Kidney (tissue), 13 donors: ENCODE measurements at regions not wholly inside any gene's neighbourhood (a gene's known extent, or its start where the extent isn't known, plus 50 kb on each side); places are given as distances from the start of the nearest gene placed in this dataset.

Source experiments
- DNase-seq, 5 donors: peaks; one replicate each; pipeline ENCODE4 v3.0.0-alpha.2; 2013 to 2020
- FAIRE-seq: peaks from 2 replicates; lab custom pipeline; 2012; peaks lifted over from hg19 to GRCh38; lab: Jason Lieb, UNC
- H3K27ac ChIP-seq, 2 donors: one replicate each; pipeline ENCODE4 v1.7.0; 2013; ENCODE audit warnings: low read depth in 2 of 2, low read length in 2 of 2, inconsistent platforms in 1 of 2
- H3K27me3 ChIP-seq: one replicate; pipeline ENCODE4 v1.7.1; 2013; ENCODE audit warnings: low read length, inconsistent platforms; ENCODE audit not compliant: control insufficient read depth, insufficient read depth
- H3K36me3 ChIP-seq, 3 donors: one replicate each; pipeline versions ENCODE4 v1.7.0 to v1.7.1; 2013; ENCODE audit warnings: low read length in 3 of 3, control low read depth in 1 of 3, inconsistent platforms in 1 of 3; ENCODE audit not compliant: insufficient read depth in 3 of 3, control insufficient read depth in 2 of 3
- H3K4me1 ChIP-seq, 3 donors: one replicate each; pipeline versions ENCODE4 v1.7.0 to v1.7.1; 2013; ENCODE audit warnings: low read length in 3 of 3, inconsistent platforms in 1 of 3, low read depth in 1 of 3; ENCODE audit not compliant: control insufficient read depth in 2 of 3, insufficient read depth in 2 of 3
- H3K4me3 ChIP-seq, 3 donors: one replicate each; pipeline versions ENCODE4 v1.7.0 to v1.8.1; 2013; ENCODE audit warnings: low read length in 3 of 3, control low read depth in 1 of 3, inconsistent platforms in 1 of 3
- H3K9ac ChIP-seq, 3 donors: one replicate each; pipeline versions ENCODE4 v1.7.0 to v1.7.1; 2013; ENCODE audit warnings: low read length in 3 of 3, control low read depth in 1 of 3, inconsistent platforms in 1 of 3
- H3K9me3 ChIP-seq, 3 donors: one replicate each; pipeline versions ENCODE4 v1.7.0 to v1.7.1; 2013; ENCODE audit warnings: low read length in 3 of 3, control low read depth in 1 of 3, inconsistent platforms in 1 of 3; ENCODE audit not compliant: control insufficient read depth in 2 of 3, insufficient read depth in 1 of 3
- CTCF ChIP-seq: IDR thresholded peaks from 3 replicates; pipeline ENCODE4 v1.5.1; 2012; ENCODE audit warnings: mild to moderate bottlenecking, moderate library complexity, borderline replicate concordance; ENCODE audit not compliant: insufficient read depth; ENCODE audit errors: extremely low read depth
- intact Hi-C: fragments of 100-400 bp; cut with DNase I; formaldehyde crosslinking; loops from one replicate; pipeline ENCODE4 v1.11.1; 2022
- donor health status: control.
- donor health status: control.
- donor health status: control.
- donor health status: control.
- donor health status: control.
- donor health status: DM: yes; HTN: yes; CAD: no.
- donor health status: Normal renal cell carcinoma (clear cell type).

GRCh38 chr11:19499999-19500398 is 212.6 kb upstream of the NAV2 start:
- FAIRE-seq (no peak), DNase-seq (no peak)
- Histone ChIP-seq H3K36me3 (no peaks in the 10 kb centered on the region), H3K27ac (no peak overlapping the region), H3K27me3 (peaks cover 10% of the 10 kb centered on the region), H3K9me3 (no peaks in the 10 kb centered on the region), H3K4me1 (no peaks in the 10 kb centered on the region), H3K9ac (no peak overlapping the region), H3K4me3 (no peak overlapping the region)
- TF ChIP-seq CTCF: no peak
- intact Hi-C loops: no loop called here

DNA sequence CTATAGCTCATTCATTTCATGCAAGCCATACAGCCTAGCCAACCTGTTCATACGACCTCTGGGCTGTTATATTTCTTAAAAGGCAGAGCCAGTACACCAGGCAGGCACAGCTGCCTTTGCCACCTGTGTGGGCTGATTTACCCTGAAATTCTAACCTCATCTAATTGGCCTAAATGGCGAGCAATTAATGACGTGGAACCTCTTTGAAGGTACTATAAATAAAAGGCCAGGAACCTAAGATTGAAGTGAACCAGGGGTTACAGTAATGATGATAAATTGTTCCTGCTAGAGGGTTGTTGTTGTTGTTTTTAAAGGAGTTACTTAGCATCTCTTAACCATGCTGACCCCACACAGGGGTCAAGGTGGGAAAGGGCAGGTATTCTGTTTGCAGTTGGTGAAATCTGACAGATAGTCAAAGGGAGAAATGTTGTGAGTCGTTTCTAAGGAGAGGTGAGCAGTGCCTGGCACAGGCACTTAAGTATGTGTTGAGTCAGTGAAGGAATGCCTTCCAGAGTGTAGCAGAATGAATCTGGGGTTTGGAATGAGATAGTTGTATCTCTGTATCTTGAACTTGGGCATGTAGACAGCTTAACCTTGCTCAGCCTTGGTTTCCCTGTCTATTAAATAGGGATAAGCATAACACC is 213.5 kb upstream of the NAV2 start:
- Histone ChIP-seq H3K4me3 (no peak overlapping the region), H3K9me3 (no peaks in the 10 kb centered on the region), H3K4me1 (no peaks in the 10 kb centered on the region), H3K9ac (no peak overlapping the region), H3K27ac (no peak overlapping the region), H3K27me3 (peaks cover 10% of the 10 kb centered on the region), H3K36me3 (no peaks in the 10 kb centered on the region)
- TF ChIP-seq CTCF: no peak
- FAIRE-seq: no peak
- intact Hi-C loops: no loop called here
- peak in 3 of 5 donors; percentile 63 to 91 (median 83) for DNase-seq

- Histone ChIP-seq H3K9me3 (no peaks in the 10 kb centered on the region), H3K27ac (no peak overlapping the region), H3K27me3 (peaks cover 10% of the 10 kb centered on the region), H3K4me3 (no peak overlapping the region), H3K4me1 (no peaks in the 10 kb centered on the region), H3K36me3 (no peaks in the 10 kb centered on the region), H3K9ac (no peak overlapping the region)
- intact Hi-C loops: no loop called here
- DNase-seq (no peak), FAIRE-seq (no peak)
- TF ChIP-seq CTCF: no peak
Observed at GRCh38 chr11:19493446-19494213, 219.0 kb upstream of the NAV2 start.
